ENCODE measurements at regions not wholly inside any gene's neighbourhood (a gene's known extent, or its start where the extent isn't known, plus 50 kb on each side); places are given as distances from the start of the nearest gene placed in this dataset.
"Not testable (repeated sequence)": the region's sequence is repeated elsewhere in the genome, so short reads cannot be mapped to it uniquely, and the experiment has no call there.

GRCh38 chr2:107132070-107132469 is 246.1 kb upstream of the ST6GAL2 start:
- intact Hi-C loops (cut with micrococcal nuclease) = no loop called here
- H3K36me3 Mint-ChIP-seq (ENCODE audit: low read depth) = no peaks in the 10 kb centered on the region
- no peak overlapping the region for H3K4me3 Mint-ChIP-seq
- no peaks in the 10 kb centered on the region for H3K27me3 Mint-ChIP-seq
- no peaks in the 10 kb centered on the region for H3K9me3 Mint-ChIP-seq
- no peaks in the 10 kb centered on the region for H3K4me1 Mint-ChIP-seq
- H3K27ac Mint-ChIP-seq = no peak overlapping the region
- no peak for DNase-seq

GRCh38 chr2:107132746-107133145 is 246.8 kb upstream of the ST6GAL2 start:
- intact Hi-C loops (cut with micrococcal nuclease) = no loop called here
- Mint-ChIP-seq H3K4me1 (no peaks in the 10 kb centered on the region), H3K36me3 (ENCODE audit: low read depth) (no peaks in the 10 kb centered on the region), H3K9me3 (no peaks in the 10 kb centered on the region), H3K27ac (no peak overlapping the region), H3K27me3 (no peaks in the 10 kb centered on the region), H3K4me3 (no peak overlapping the region)
- DNase-seq = no peak

DNA sequence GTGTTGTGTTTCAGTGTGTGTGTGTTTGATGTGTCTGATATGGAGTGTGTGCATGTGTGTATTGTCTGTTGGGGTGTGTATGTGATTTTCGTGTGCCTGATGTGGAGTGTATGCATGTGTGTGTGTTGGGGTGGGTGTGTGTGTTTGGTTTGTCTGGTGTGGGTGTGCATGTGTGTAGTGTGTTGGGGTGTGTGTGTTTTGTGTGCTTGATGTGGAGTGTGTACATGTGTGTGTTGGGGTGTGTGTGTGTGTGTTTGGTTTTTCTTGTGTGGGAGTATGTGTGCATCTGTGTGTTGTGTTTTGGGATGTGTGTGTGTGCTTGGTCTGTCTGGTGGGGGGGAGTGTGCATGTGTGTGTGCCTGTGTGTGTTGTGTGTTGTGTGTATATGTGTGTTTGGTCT is 247.4 kb upstream of the ST6GAL2 start:
- Mint-ChIP-seq H3K27me3 (no peaks in the 10 kb centered on the region), H3K4me3 (no peak overlapping the region), H3K9me3 (no peaks in the 10 kb centered on the region), H3K36me3 (ENCODE audit: low read depth) (no peaks in the 10 kb centered on the region), H3K4me1 (no peaks in the 10 kb centered on the region), H3K27ac (no peak overlapping the region)
- DNase-seq = no peak
- intact Hi-C loops (cut with micrococcal nuclease) = no loop called here

GRCh38 chr2:107136733-107137132 is 250.8 kb upstream of the ST6GAL2 start:
- intact Hi-C loops (cut with micrococcal nuclease) = no loop called here
- H3K36me3 Mint-ChIP-seq (ENCODE audit: low read depth) = no peaks in the 10 kb centered on the region
- DNase-seq = no peak
- no peaks in the 10 kb centered on the region for H3K4me1 Mint-ChIP-seq
- H3K4me3 Mint-ChIP-seq = no peak overlapping the region
- H3K27ac Mint-ChIP-seq = no peak overlapping the region
- no peaks in the 10 kb centered on the region for H3K9me3 Mint-ChIP-seq
- H3K27me3 Mint-ChIP-seq = no peaks in the 10 kb centered on the region

DNA sequence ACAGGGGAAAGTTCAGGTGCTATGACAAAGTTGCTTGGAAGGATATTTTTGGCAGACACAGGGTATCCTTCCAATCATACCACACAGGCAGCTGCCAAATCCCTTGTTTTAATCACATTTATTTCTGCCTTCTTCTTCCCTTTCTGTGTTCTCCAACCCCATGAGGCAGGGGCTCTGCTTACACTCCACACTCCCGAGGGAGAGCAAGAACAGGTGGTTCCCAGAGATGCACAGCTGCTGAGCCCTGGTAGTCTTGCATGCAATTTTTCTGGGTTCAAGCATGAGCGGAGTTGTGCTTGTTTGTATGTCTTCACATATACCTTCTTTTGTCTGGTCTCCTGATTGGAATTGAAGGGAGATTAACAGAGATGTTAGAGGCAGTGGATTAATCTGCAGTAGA is 251.7 kb upstream of the ST6GAL2 start:
- no peaks in the 10 kb centered on the region for H3K9me3 Mint-ChIP-seq
- no peaks in the 10 kb centered on the region for H3K36me3 Mint-ChIP-seq (ENCODE audit: low read depth)
- H3K27ac Mint-ChIP-seq = no peak overlapping the region
- intact Hi-C loops (cut with micrococcal nuclease) = no loop called here
- no peaks in the 10 kb centered on the region for H3K4me1 Mint-ChIP-seq
- no peak for DNase-seq
- H3K27me3 Mint-ChIP-seq = no peaks in the 10 kb centered on the region
- no peak overlapping the region for H3K4me3 Mint-ChIP-seq

- Mint-ChIP-seq H3K36me3 (ENCODE audit: low read depth) (no peaks in the 10 kb centered on the region), H3K4me1 (no peaks in the 10 kb centered on the region)
These were observed 260.2 kb upstream of the ST6GAL2 start for GRCh38 chr2:107146181-107146580.

DNA sequence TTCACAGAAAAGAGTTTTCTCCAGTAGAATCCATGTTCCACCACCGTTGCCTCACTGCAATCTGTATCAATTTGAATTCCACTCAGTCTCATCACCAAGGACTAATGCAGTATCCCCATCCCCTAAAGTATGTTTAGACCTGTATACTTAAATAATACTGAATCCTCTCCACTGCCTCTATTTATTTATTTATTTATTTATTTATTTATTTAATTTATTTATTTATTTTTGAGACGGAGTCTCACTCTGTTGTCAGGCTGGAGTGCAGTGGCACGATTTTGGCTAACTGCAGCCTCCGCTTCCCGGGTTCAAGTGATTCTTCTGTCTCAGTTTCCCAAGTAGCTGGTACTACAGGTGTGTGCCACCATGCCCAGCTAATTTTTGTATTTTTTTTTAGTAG is 260.7 kb upstream of the ST6GAL2 start:
- intact Hi-C loops (cut with micrococcal nuclease); H3K9me3 Mint-ChIP-seq; DNase-seq; H3K4me1 Mint-ChIP-seq; H3K27me3 Mint-ChIP-seq; H3K27ac Mint-ChIP-seq; H3K36me3 Mint-ChIP-seq (ENCODE audit: low read depth); H3K4me3 Mint-ChIP-seq: not testable (repeated sequence)

More at GRCh38 chr2:107146181-107146580, 260.2 kb upstream of the ST6GAL2 start:
- H3K27me3 Mint-ChIP-seq = no peaks in the 10 kb centered on the region
- intact Hi-C loops (cut with micrococcal nuclease) = no loop called here
- H3K9me3 Mint-ChIP-seq = peaks cover 3% of the 10 kb centered on the region
- DNase-seq = no peak
- H3K27ac Mint-ChIP-seq = no peak overlapping the region
- H3K4me3 Mint-ChIP-seq = no peak overlapping the region

DNA sequence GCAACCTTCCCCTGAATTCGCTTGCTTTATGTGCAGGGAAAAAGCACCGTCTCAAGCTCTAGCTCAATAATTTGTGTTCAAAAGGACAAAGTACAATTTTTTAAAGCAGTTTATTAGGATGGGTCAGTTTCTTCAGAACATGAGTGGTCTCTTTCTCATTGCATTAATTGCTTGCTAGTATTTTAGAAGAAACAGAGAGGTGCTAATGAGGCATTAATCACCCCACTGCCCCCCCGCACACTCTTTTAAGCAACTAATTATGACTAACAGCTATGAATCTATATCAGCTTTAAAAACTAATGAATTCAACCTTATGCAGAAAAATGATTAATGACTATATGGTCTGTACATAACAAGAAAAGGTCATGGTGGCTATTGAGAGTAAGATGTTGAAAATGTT is 262.1 kb upstream of the ST6GAL2 start:
- Mint-ChIP-seq H3K27ac (no peak overlapping the region), H3K27me3 (no peaks in the 10 kb centered on the region), H3K36me3 (ENCODE audit: low read depth) (no peaks in the 10 kb centered on the region), H3K4me3 (no peak overlapping the region), H3K4me1 (no peaks in the 10 kb centered on the region), H3K9me3 (peaks cover 3% of the 10 kb centered on the region)
- intact Hi-C loops (cut with micrococcal nuclease) = no loop called here
- DNase-seq = no peak

GRCh38 chr2:107148496-107148895 is 262.5 kb upstream of the ST6GAL2 start:
- Mint-ChIP-seq H3K4me3 (no peak overlapping the region), H3K4me1 (no peaks in the 10 kb centered on the region), H3K9me3 (peaks cover 2% of the 10 kb centered on the region), H3K27ac (no peak overlapping the region), H3K36me3 (ENCODE audit: low read depth) (no peaks in the 10 kb centered on the region), H3K27me3 (no peaks in the 10 kb centered on the region)
- DNase-seq = no peak
- intact Hi-C loops (cut with micrococcal nuclease) = no loop called here

GRCh38 chr2:107160640-107161239 is 274.8 kb upstream of the ST6GAL2 start:
- no peaks in the 10 kb centered on the region for H3K4me1 Mint-ChIP-seq
- H3K36me3 Mint-ChIP-seq (ENCODE audit: low read depth) = no peaks in the 10 kb centered on the region
- no peak overlapping the region for H3K27ac Mint-ChIP-seq
- DNase-seq = no peak
- H3K9me3 Mint-ChIP-seq = peaks cover 5% of the 10 kb centered on the region
- no peaks in the 10 kb centered on the region for H3K27me3 Mint-ChIP-seq
- H3K4me3 Mint-ChIP-seq = no peak overlapping the region
- intact Hi-C loops (cut with micrococcal nuclease) = no loop called here

GRCh38 chr2:107168141-107168540 is 282.2 kb upstream of the ST6GAL2 start:
- H3K27me3 Mint-ChIP-seq = no peaks in the 10 kb centered on the region

GRCh38 chr2:107174171-107174570 is 288.2 kb upstream of the ST6GAL2 start:
- Mint-ChIP-seq H3K36me3 (ENCODE audit: low read depth) (no peaks in the 10 kb centered on the region), H3K27me3 (no peaks in the 10 kb centered on the region), H3K4me3 (no peak overlapping the region), H3K27ac (no peak overlapping the region), H3K9me3 (no peaks in the 10 kb centered on the region), H3K4me1 (no peaks in the 10 kb centered on the region)
- intact Hi-C loops (cut with micrococcal nuclease) = no loop called here
- no peak for DNase-seq

More at GRCh38 chr2:107168141-107168540, 282.2 kb upstream of the ST6GAL2 start:
- H3K4me3 Mint-ChIP-seq = no peak overlapping the region
- no peaks in the 10 kb centered on the region for H3K4me1 Mint-ChIP-seq
- H3K27ac Mint-ChIP-seq = no peak overlapping the region
- DNase-seq = no peak
- intact Hi-C loops (cut with micrococcal nuclease) = no loop called here
- H3K36me3 Mint-ChIP-seq (ENCODE audit: low read depth) = no peaks in the 10 kb centered on the region
- no peaks in the 10 kb centered on the region for H3K9me3 Mint-ChIP-seq

DNA sequence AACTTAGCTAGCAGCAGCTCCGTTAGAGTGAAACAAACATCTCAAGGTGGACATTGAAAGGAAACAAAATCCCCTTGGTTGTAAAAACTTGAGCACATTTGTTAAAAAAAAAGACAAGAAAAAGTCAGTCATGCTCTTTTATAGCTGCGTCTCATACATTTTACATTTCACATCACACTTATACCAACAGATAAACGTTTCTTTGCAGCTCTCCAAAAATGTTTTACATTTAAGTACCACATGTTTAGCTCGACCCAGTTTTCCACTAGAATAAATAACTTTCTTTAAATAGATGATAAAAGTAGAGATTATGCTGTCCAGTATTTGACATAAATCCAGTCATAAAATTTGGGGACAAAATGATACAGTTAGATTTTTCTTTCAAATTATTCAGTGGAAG is 297.0 kb upstream of the ST6GAL2 start:
- intact Hi-C loops (cut with micrococcal nuclease) = no loop called here
- no peak overlapping the region for H3K4me3 Mint-ChIP-seq
- H3K27ac Mint-ChIP-seq = no peak overlapping the region
- no peaks in the 10 kb centered on the region for H3K9me3 Mint-ChIP-seq
- no peaks in the 10 kb centered on the region for H3K36me3 Mint-ChIP-seq (ENCODE audit: low read depth)
- no peaks in the 10 kb centered on the region for H3K27me3 Mint-ChIP-seq
- no peaks in the 10 kb centered on the region for H3K4me1 Mint-ChIP-seq
- no peak for DNase-seq

DNA sequence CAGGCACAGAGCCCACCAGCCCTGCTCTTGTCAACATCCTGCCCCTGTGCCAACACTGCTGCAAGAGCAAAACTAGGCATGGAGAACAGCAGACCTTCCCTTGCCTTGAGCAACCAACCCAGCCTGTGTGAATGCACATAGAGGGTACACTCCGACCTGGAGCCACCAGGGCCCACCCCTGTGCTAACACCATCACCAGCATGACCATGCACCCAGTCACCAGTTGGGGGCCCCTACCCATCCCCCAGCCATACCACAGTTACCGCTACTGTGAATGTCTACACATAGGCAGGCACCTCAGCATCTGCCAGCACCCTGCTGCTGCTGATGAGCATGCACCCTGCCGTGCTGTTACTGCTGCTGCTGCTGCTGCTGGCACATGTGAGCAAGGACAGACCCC is 301.9 kb upstream of the ST6GAL2 start:
- no peaks in the 10 kb centered on the region for H3K36me3 Mint-ChIP-seq (ENCODE audit: low read depth)
- H3K4me1 Mint-ChIP-seq = no peaks in the 10 kb centered on the region
- H3K27me3 Mint-ChIP-seq = no peaks in the 10 kb centered on the region
- H3K27ac Mint-ChIP-seq = no peak overlapping the region
- no peaks in the 10 kb centered on the region for H3K9me3 Mint-ChIP-seq
- no peak for DNase-seq
- H3K4me3 Mint-ChIP-seq = no peak overlapping the region
- intact Hi-C loops (cut with micrococcal nuclease) = no loop called here

- no peaks in the 10 kb centered on the region for H3K4me1 Mint-ChIP-seq
- H3K27ac Mint-ChIP-seq = no peak overlapping the region
- H3K9me3 Mint-ChIP-seq = no peaks in the 10 kb centered on the region
- no peaks in the 10 kb centered on the region for H3K36me3 Mint-ChIP-seq (ENCODE audit: low read depth)
- no peak overlapping the region for H3K4me3 Mint-ChIP-seq
- no peak for DNase-seq
- intact Hi-C loops (cut with micrococcal nuclease) = no loop called here
- no peaks in the 10 kb centered on the region for H3K27me3 Mint-ChIP-seq
These were observed 309.7 kb upstream of the ST6GAL2 start for GRCh38 chr2:107195631-107196030.
